ENCODE measurements at regions not wholly inside any gene's neighbourhood (a gene's known extent, or its start where the extent isn't known, plus 50 kb on each side); places are given as distances from the start of the nearest gene placed in this dataset.

DNA sequence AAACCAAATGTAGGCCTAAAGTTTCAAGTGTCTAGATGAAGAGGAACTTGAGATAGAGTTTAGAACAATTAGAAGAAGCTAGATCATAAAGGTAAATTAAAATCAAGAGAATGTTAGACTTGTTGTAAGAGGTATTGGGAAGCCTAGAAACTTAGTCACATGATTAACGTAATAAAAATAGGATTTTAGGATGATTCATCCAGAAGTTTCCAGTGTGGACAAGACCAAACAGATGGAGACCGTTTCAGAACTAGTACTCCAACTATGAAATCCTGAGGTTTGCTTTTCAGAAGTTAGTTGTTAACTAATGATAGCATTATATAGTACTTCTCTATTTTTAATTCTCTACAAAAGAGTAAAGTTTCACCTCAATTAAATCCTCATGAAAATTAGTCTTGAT, 104.9 kb downstream of the MZT1 start:
- Histone ChIP-seq H3K4me3 (replicated peaks in 1 of 3; ENCODE audit: insufficient read depth in 1 of 3, low read depth in 2 of 3, low read length in 3 of 3) (no peak overlapping the region), H3K79me2 (ENCODE audit: insufficient read depth, low read length) (no peaks in the 10 kb centered on the region), H3K4me1 (ENCODE audit: insufficient read depth, low read length) (no peaks in the 10 kb centered on the region), H4K20me1 (ENCODE audit: insufficient read depth, low read length) (no peaks in the 10 kb centered on the region), H3K9ac (ENCODE audit: insufficient read depth, low read depth, low read length) (no peak overlapping the region), H3K27me3 (ENCODE audit: control insufficient read depth in 1 of 2, insufficient read depth in 2 of 2, low read length in 2 of 2) (no peaks in the 10 kb centered on the region), H3K27ac (ENCODE audit: extremely low read length, insufficient read depth, low read length) (no peak overlapping the region), H3K4me2 (ENCODE audit: low read depth, low read length) (no peak overlapping the region), H3K36me3 (replicated peaks in 1 of 2; ENCODE audit: control insufficient read depth in 1 of 2, insufficient read depth in 2 of 2, low read length in 2 of 2) (no peaks in the 10 kb centered on the region), H2AFZ (ENCODE audit: low read length) (no peak overlapping the region), H3K9me3 (ENCODE audit: low read length) (no peaks in the 10 kb centered on the region)
- DNase-seq (ENCODE audit: low spot score) (no peak), ATAC-seq (no peak), FAIRE-seq (no peak)
- intact Hi-C loops (cut with micrococcal nuclease; ENCODE audit: unreplicated experiment): no loop called here
- BruUV-seq (replicated peaks): no TSS peak
- TF ChIP-seq, protein P1, sequence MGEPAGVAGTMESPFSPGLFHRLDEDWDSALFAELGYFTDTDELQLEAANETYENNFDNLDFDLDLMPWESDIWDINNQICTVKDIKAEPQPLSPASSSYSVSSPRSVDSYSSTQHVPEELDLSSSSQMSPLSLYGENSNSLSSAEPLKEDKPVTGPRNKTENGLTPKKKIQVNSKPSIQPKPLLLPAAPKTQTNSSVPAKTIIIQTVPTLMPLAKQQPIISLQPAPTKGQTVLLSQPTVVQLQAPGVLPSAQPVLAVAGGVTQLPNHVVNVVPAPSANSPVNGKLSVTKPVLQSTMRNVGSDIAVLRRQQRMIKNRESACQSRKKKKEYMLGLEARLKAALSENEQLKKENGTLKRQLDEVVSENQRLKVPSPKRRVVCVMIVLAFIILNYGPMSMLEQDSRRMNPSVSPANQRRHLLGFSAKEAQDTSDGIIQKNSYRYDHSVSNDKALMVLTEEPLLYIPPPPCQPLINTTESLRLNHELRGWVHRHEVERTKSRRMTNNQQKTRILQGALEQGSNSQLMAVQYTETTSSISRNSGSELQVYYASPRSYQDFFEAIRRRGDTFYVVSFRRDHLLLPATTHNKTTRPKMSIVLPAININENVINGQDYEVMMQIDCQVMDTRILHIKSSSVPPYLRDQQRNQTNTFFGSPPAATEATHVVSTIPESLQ (CRISPR knock-in tag; conservative IDR thresholded peaks at IDR 0.05): no peak
- TF ChIP-seq ZNF766 (CRISPR knock-in tag; IDR thresholded peaks at IDR 0.05; ENCODE audit: borderline replicate concordance) (no peak), SMAD9 (CRISPR knock-in tag; IDR thresholded peaks at IDR 0.05) (no peak), RAD21 (CRISPR knock-in tag; IDR thresholded peaks at IDR 0.05) (no peak), CREM (IDR thresholded peaks at IDR 0.05) (no peak), CREM (CRISPR knock-in tag; IDR thresholded peaks at IDR 0.05) (no peak), ZNF326 (CRISPR knock-in tag; IDR thresholded peaks at IDR 0.05; ENCODE audit: borderline replicate concordance) (no peak), ZNF30 (CRISPR knock-in tag; IDR thresholded peaks at IDR 0.05) (no peak), CCAR2 (optimal IDR thresholded peaks at IDR 0.05; ENCODE audit: low read depth, low read length) (no peak), ZNF207 (IDR thresholded peaks at IDR 0.05; ENCODE audit: borderline replicate concordance) (no peak), STAT6 (CRISPR knock-in tag; IDR thresholded peaks at IDR 0.05; ENCODE audit: borderline replicate concordance) (no peak), CENPX (CRISPR knock-in tag; IDR thresholded peaks at IDR 0.05) (no peak), ZNF577 (CRISPR knock-in tag; IDR thresholded peaks at IDR 0.05; ENCODE audit: borderline replicate concordance, low read depth) (no peak), ZNF451 (CRISPR knock-in tag; IDR thresholded peaks at IDR 0.05) (no peak), ZNF569 (CRISPR knock-in tag; IDR thresholded peaks at IDR 0.05; ENCODE audit: borderline replicate concordance) (no peak), ASH2L (IDR thresholded peaks at IDR 0.05; ENCODE audit: insufficient read length, low read depth, low read length) (no peak)
- TF ChIP-seq, protein P2, sequence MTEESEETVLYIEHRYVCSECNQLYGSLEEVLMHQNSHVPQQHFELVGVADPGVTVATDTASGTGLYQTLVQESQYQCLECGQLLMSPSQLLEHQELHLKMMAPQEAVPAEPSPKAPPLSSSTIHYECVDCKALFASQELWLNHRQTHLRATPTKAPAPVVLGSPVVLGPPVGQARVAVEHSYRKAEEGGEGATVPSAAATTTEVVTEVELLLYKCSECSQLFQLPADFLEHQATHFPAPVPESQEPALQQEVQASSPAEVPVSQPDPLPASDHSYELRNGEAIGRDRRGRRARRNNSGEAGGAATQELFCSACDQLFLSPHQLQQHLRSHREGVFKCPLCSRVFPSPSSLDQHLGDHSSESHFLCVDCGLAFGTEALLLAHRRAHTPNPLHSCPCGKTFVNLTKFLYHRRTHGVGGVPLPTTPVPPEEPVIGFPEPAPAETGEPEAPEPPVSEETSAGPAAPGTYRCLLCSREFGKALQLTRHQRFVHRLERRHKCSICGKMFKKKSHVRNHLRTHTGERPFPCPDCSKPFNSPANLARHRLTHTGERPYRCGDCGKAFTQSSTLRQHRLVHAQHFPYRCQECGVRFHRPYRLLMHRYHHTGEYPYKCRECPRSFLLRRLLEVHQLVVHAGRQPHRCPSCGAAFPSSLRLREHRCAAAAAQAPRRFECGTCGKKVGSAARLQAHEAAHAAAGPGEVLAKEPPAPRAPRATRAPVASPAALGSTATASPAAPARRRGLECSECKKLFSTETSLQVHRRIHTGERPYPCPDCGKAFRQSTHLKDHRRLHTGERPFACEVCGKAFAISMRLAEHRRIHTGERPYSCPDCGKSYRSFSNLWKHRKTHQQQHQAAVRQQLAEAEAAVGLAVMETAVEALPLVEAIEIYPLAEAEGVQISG (CRISPR knock-in tag; IDR thresholded peaks at IDR 0.05): no peak
- TF ChIP-seq, protein P3, sequence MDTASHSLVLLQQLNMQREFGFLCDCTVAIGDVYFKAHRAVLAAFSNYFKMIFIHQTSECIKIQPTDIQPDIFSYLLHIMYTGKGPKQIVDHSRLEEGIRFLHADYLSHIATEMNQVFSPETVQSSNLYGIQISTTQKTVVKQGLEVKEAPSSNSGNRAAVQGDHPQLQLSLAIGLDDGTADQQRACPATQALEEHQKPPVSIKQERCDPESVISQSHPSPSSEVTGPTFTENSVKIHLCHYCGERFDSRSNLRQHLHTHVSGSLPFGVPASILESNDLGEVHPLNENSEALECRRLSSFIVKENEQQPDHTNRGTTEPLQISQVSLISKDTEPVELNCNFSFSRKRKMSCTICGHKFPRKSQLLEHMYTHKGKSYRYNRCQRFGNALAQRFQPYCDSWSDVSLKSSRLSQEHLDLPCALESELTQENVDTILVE (CRISPR knock-in tag; IDR thresholded peaks at IDR 0.05): no peak
- 0% methylated on average over 2 of the region's 2 CpGs for WGBS (ENCODE audit: low lambda C conversion rate)
- CTCF ChIA-PET (ENCODE audit: low intra/inter-chr PET ratio, low total read pairs): no interaction called here
- POLR2A ChIA-PET: no interaction called here
- in situ Hi-C loops (cut with HindIII; ENCODE audit: extremely low pct_ligation_motif_present, low pct_unique_long_range_greater_than_20kb): no loop called here
